NT2/D1 (cell line): ENCODE measurements at regions not wholly inside any gene's neighbourhood (a gene's known extent, or its start where the extent isn't known, plus 50 kb on each side); places are given as distances from the start of the nearest gene placed in this dataset.

ENCODE experiments used
- SUZ12 ChIP-seq: IDR thresholded peaks from 2 replicates; pipeline ENCODE4 v1.6.1; 2011; ENCODE audit not compliant: insufficient read length, insufficient read depth; ENCODE audit errors: extremely low read depth
- ZNF274 ChIP-seq: IDR thresholded peaks from 2 replicates; pipeline ENCODE4 v1.6.1; 2011; ENCODE audit warnings: mild to moderate bottlenecking, low read depth, low read length

DNA sequence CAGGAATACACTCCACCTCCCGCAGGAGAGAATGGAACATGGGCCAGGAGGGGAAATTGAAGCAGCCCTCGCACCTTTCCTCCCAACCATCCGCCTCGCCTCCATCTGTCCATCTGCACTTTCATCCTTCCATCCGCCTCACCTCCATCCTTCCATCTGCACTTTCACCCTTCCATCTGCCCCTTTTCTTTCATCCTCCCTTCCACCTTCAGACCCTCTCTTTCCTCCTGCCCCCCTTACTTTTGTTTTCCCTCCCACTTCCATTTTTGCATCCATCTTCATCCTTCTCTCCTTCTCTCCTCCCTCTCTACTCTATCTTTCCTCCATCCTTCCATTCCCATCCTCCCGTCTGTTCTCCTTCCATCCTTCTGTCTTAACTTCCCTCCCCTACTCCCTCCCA, 92.2 kb upstream of the ZNF536 start:
- TF ChIP-seq SUZ12 = no peak
- no peak for TF ChIP-seq ZNF274
